HG02981 (cell line): ENCODE measurements at regions not wholly inside any gene's neighbourhood (a gene's known extent, or its start where the extent isn't known, plus 50 kb on each side); places are given as distances from the start of the nearest gene placed in this dataset.
"Not testable (repeated sequence)": the region's sequence is repeated elsewhere in the genome, so short reads cannot be mapped to it uniquely, and the experiment has no call there.

Experiments
- ATAC-seq: cut with Tn5 transposase; IDR thresholded peaks from one replicate; pipeline ENCODE4 v1.9.1; 2021; ENCODE audit warnings: mild to moderate bottlenecking, moderate library complexity; ENCODE audit not compliant: unreplicated experiment

GRCh38 chr7:125299003-125299765 is 369.6 kb upstream of the POT1 start:
- ATAC-seq = no peak

DNA sequence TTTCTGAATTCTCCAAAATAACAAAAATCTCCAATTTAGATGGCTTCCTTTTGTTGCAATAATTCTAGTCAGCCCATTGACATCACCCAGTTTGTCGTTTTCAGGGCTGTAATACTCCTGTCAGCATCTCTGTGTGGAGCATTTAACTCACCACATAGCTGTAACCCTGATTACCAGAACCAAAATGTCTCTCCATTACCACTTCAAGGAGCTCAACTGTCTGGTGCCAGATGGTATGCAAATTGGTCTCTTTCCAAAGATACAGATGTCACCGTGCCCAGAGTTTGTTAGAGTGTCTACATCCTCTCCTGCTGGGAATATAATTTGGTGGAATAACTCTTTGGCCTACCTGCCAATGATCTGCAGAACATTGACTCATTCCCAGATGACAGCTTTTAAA is 350.3 kb upstream of the POT1 start:
- no peak for ATAC-seq

GRCh38 chr7:125278318-125278717 is 348.7 kb upstream of the POT1 start:
- ATAC-seq = no peak

- not testable (repeated sequence) for ATAC-seq
These were observed 345.1 kb upstream of the POT1 start for GRCh38 chr7:125274742-125275141.

- ATAC-seq = not testable (repeated sequence)
These were observed 334.7 kb upstream of the POT1 start for GRCh38 chr7:125264174-125264856.

GRCh38 chr7:125258876-125259417 is 329.3 kb upstream of the POT1 start:
- not testable (repeated sequence) for ATAC-seq

DNA sequence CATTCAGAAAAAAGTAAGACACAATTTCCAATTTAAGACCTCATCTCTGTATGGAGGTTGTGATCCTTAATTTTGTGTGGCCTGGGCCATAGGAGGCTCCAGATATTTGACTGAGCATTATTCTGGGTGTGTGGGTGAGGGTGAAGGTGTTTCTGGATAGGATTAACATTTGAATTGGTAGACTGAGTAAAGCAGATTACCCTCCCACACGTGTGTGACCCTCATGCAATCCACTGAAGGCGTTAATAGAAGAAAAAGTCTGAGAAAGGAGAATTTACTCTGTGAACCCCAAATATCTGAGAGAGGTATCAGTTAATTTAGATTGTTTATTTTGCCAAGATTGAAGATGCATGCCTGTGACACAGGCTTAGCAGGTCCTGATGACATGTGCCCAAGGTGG is 328.0 kb upstream of the POT1 start:
- ATAC-seq = no peak

GRCh38 chr7:125256446-125256845 is 326.8 kb upstream of the POT1 start:
- no peak for ATAC-seq

DNA sequence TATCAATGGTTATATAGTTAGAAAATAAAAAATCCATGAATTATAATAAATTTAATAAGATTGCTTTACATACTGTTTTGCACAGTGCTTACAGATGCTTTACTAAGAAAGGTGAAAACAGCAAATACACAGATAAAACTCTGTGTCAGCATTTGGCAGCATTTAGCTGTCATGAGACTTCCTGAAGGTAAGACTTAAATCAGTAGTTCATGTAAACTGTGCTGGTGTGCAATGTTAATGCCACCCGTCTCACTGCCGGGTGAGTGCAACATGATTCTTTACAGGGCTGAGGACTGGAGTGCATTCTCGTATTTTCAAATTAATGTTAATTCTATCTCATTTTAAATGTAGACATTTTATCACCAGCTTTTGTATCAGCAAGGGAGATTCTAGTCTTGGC is 326.2 kb upstream of the POT1 start:
- no peak for ATAC-seq

DNA sequence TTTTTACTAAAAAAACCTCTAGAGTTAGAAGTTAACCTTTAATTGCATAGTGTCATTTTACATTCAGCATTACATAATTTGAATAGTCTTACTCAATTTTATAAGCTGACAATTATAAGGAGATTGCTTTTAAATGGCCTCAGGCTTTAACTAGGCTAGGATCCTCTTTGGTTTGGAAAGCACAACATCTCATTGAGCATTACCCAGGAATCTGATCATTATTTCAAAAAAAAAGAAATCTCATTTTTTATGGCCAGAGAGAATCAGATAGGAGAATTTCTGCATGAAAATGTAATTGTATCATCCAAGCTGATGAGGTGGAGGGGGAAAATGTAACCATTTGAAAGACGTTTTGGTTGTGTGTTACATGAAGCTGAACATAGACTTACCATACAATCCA is 324.9 kb upstream of the POT1 start:
- no peak for ATAC-seq

- ATAC-seq = no peak
These were observed 324.0 kb upstream of the POT1 start for GRCh38 chr7:125253452-125254190.

- no peak for ATAC-seq
These were observed 318.0 kb upstream of the POT1 start for GRCh38 chr7:125247514-125248098.

GRCh38 chr7:125246706-125247105 is 317.1 kb upstream of the POT1 start:
- ATAC-seq = no peak

- ATAC-seq = no peak
These were observed 311.9 kb upstream of the POT1 start for GRCh38 chr7:125241548-125241947.

DNA sequence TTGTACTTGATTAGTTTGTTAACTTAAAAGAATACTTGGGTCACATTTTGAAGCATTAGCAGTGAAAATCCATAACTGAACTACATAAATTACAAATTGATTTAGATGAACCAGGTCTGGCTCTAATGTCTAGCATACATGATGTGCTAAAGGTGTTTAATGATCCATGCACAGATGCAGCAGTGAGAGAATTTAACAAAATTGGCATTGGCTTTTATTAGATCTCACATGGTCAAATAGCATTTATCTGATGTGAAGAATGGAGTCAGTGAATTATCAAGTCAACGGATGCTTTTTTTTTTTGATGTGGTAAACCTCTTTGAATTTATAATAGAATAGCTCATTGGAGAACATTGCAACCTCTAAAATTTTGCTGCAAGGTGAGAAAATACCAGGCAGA is 293.0 kb upstream of the POT1 start:
- no peak for ATAC-seq

GRCh38 chr7:125218076-125218475 is 288.5 kb upstream of the POT1 start:
- ATAC-seq = no peak

DNA sequence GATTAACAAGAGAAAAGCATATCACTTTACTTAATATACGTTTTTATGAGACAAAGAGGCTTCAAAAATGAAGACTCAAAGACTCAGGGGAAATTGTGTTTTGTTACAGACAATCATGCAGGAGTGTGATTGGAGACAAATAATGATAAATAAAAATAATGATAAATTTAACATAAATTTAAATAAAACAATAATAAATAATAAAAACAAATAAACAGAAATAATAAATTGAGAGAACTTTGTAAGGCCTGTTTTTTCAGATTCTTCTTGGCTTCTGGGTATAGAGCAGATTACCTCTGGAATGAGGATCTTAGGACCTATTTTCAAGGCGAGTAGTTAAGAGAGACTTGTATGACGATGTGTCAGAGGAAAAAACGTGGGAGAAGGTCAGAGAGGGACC is 271.4 kb upstream of the POT1 start:
- no peak for ATAC-seq

- no peak for ATAC-seq
These were observed 268.2 kb upstream of the POT1 start for GRCh38 chr7:125197731-125198393.

DNA sequence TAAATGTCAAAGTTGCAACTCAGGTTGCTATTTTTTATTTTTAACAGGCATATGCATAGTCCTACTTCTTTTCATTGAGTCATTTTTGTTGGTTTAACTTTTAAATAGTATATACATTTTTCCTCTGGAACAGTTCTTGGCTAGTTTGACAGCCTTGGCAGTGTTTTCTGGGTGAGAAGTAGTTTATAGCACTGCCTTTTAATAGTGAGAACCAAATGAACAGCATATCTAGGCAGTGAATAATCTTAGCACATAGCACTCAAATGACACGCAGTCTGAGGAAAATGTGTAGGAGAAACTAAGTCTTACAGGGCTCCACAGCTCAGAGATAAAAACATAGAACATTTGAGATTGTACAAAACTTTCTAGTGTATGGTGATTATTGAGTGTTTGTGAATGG is 265.5 kb upstream of the POT1 start:
- ATAC-seq = no peak

GRCh38 chr7:125193263-125193662 is 263.6 kb upstream of the POT1 start:
- ATAC-seq = no peak

GRCh38 chr7:125184801-125185200 is 255.2 kb upstream of the POT1 start:
- ATAC-seq = no peak
